Tongue (tissue), 1 donor: ENCODE measurements at regions not wholly inside any gene's neighbourhood (a gene's known extent, or its start where the extent isn't known, plus 50 kb on each side); places are given as distances from the start of the nearest gene placed in this dataset.

ENCODE experiments used
- DNase-seq: peaks from one replicate; pipeline ENCODE4 v3.0.0-alpha.2; 2015

DNA sequence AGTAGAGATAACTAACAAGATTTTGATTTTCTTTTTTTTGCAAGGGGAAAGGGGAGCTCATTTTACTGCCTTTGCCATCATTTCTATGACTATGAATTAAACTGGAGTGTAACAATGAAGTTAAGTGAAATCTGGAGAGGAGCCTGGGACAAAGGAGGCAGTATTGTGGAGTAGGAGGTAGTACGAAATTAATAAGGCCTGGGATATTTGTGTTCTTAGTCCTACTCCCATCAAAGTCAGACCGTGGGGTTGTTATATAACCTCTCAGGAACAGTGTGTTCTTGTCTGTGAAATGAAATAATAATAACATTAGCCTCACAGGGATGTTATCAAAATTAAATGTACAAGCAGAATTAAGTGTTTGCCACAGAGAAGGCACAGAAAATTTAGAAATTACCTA lies 204.3 kb upstream of the EMCN start:
- DNase-seq = no peak

DNA sequence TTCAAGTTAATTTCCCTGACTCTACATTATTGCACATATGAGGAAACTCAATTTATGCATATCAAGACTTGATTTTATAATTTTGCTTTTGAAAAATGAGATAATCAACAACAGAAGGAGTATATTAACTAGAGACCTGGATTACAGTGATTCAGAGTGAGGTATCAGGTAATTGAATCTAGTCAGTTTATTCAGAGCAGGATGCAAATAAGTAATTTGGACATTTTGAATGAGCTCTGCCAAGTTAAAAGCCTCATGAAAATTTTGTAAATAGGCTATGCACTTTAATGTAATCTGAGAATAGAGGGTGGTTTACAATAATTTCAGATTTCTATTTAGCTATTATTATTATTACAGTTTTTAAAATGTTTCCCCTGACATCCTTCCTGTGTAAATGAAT lies 203.7 kb upstream of the EMCN start:
- DNase-seq = no peak

DNA sequence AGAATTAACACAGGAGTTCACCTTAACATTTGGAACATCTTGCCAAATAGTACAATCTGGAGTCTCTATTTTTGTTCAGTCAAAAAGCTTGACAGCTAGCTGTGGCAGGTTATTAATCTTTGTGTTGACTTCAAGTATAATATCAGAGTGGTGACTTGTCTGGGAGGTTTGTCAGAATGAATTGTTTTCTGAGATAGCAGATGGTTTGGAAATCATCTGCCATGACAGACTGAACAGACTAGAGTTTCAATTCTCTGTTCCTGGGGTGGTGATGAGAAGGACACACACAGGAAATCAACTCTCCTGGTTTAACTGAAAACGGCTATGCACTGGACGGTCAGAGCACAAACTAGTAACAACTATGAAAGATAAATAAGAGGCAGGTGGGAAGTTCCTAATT lies 203.3 kb upstream of the EMCN start:
- no peak for DNase-seq

DNA sequence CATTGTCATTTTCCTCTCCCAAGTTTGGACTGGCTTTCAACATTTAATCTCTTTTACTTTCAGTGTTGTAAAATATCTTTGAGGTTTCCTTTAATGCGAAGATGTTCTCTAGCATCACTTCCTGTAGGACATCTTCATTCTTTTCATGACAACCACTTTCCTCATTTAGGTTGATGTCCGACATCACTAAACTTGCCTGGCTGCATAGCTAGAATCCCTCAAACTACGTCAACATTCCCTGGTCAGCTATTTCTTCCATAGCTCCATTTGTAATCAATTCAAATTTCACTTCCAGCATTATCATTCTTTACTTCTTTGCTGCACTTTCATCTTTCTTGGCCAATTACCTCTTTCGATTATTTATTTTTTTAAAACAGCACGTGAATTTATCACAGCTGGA lies 198.6 kb upstream of the EMCN start:
- DNase-seq = no peak

DNA sequence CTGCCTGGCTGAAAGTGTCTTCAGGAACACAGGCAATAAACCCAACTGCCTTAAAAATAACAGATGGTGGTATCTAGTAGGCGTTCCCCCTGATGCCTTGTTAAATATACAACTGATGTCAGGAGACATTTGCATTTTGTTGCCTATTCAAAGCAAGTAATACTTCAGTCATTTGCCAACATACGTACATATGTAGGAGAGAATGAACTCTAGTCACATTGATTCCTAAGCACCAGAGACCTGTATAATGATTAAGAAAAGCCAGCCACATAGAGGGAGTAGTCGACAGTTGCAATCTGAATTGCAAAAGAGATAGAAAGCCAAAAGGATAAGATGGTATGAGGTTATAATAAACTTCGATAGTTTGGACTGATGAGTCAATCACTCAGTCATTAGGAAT lies 191.0 kb upstream of the EMCN start:
- DNase-seq = no peak

DNA sequence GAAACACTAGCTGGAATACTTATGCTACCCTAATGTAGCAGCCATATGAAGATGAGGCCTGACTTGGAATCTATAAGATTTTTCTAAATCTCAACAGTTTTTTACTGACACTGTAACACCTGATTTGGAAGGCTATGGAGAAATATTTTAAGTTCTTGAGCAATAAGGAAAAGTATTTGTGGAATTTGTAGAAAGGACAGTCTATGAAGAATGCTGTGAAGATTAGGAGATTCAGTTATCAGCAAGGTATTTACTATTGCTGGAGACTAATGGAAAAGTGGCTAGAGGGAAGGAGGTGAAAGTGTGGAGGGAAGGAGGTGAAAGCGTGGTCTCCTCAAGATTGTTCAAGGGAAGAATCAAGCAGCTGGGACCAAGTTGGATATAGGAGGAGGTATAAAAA lies 190.0 kb upstream of the EMCN start:
- DNase-seq = no peak

DNA sequence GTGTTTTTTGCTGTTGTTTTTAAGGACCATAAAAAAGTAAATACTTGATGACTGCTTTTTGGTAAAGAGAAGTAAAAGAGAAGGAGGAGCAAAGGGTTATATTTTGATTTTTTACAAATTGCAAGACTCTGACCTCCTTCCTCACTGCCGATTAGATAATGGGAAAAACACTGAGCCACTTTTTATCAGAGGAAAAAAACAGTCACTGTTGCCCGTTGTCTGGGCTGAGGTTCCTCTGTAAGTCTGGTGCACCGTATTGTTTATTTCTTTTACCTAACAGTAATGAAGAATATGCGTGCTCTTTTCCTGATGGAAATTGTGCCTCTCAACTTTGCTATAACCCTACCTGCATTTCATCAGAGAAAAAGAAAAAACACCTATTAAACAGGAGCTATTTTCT lies 178.7 kb upstream of the EMCN start:
- no peak for DNase-seq

DNA sequence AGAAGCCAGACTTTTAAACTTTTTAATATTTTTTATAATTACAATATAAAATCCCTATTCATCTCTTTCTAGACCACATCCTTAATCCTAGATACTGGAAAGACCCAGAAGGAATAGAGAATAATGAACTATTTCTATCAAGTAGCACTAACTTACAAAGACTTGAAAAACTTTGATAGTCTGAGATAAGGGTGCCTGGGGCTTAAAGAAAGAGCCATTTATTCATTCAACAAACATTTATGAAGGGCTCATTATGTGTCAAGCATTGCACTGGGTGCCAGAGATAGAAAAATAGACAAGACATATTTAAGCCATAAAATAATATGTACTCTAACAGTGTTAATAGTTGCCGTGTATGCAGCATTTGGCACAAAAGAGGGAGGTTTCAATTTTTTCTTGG lies 178.0 kb upstream of the EMCN start:
- no peak for DNase-seq

DNA sequence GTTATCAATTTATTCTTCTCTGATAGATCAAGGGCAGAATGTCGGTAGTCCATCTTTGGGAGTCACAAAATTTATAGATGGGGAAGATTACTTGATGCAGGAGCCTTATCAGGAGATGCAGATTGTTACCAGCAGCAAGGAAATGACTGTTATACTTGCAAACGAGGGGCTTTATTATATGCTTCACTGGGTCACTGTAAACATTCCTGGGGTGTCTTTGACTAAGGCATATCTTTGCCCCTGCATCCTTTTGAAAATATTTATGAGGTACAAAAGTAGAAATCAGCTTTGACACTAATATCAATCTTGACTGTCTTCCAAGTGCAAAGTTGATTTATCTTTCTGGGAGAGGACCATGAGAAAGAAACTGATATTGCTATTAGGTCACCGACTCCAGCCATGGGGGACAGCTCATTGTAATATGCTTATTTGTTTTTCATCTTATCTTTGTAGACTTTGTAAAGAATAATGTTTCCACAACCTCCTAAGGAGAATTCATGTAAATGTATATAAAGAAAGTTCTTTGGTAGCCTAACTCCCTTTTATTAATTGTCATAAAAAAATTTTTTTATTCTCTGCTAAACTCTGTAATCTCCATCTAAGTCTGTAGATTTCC lies 177.3 kb upstream of the EMCN start:
- no peak for DNase-seq

DNA sequence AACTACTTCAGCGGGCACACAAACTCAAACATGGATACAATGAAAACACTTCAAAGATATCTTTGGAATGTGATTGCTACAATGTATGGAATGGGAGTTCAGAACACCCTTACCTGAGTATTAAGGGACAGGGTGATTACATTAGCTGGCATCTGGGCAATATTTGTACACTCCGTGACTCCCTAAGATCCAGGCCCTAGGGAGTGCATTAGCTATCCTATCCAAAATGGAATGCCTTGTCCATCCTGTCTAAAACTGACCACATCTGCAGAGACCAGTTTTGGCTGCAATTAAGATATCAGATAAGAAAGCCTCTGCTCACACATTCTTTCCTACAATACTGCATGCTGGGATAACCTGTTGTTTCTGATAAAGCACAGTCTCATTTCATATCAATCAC lies 176.6 kb upstream of the EMCN start:
- DNase-seq = no peak

DNA sequence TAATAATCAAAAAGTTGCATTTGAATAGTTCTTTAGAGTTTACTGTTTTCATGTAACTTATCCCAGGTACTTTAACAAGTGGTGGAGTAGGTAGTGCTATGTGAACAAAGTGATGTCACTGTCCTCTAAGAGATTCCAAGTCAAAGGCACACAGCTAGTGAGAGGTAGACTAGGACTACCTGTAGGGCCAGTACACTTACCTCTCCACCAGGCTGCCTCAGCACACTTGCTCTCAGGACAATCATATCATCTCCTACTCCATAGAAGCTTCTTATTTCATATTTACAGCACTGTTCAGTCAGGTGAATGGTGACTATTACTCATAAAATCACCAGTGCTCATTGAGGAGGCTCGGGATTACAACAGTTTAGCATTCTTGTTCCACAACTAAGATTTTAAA lies 173.0 kb upstream of the EMCN start:
- no peak for DNase-seq

DNA sequence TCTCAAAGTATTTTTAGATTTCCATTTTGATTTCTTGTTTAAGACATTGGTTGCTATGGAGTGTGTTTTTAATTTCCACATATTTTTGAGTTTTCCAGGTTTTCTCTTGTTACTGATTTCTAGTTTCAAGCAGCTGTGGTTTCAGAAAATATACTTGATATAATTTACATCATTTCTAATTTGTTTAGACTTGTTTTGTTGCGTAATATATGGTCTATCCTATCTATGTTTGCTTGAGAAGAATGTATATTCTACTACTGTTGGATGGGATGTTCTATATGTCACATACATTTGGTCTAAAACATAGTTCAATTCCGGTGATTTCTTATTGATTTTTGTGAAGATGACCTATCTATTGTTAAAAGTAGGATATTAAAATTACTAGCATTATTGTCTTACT lies 170.5 kb upstream of the EMCN start:
- no peak for DNase-seq

DNA sequence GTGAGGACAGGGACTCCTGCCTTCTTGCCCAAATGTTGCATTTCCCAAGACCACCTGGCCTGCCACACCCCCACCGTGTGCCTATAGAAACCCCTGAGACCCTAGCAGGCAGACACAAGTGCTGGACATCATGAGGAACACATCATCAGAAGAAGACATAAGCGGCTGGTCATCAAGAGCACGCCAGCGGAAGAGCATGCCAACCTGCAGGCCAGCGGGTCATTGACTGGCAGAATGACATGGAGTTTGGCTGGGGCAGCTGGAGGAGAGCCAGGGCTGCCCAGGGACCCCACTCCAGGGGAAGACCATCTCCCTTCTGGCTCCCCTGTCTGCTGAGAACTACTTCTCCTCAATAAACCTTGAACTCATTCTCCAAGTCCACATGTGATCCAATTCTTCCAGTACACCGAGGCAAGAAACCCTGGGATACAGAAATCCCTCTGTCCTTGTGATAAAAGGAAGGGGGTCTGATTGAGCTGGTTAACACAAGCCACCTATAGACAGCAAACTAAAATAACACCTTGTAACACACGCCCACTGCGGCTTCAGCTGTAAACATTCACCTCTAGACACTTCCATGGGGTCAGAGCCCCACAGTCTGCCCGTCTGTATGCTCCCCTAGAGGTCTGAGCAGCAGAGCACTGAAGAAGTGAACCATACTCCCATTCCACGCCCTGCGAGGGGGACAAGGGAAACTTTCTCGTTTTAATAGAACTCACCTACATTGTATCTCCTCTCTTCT lies 164.8 kb upstream of the EMCN start:
- no peak for DNase-seq

DNA sequence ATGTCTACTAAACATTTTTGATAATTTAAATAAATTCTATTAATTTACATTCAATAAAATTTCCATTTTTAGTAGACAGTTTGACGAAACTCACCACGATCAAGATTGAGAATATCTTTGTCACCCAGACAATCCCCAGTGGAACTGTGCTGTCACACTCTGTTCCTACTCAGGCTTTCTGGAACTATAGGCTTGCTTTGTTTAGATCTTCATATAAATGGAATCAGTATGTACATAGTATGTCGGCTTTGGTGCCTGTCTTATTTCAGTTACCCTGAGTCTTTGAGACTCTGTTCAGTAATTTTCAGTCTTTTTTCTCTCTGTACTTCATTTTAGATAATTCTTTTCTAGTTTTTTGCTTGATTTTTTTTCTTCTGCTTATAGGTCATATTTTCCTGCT lies 163.5 kb upstream of the EMCN start:
- no peak for DNase-seq

DNA sequence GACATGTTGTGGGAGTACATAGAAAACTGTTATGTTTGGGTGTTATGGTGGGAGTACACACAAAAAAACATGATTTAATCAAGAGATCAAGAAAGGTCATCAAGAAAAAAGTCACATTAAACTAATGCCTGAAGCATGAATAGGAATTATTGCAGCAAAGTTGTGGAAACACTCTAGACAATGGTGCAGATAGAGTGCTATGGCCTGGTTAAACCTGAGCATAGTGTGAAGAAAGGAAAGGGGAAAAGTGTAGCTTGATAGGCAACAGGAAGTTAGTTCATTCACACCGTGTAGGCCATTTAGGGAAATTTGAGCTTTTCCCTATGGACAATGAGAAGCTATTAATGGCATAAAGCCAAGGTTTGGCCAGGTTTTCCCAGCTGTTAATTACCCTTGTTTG lies 162.1 kb upstream of the EMCN start:
- DNase-seq = peak; percentile 2

DNA sequence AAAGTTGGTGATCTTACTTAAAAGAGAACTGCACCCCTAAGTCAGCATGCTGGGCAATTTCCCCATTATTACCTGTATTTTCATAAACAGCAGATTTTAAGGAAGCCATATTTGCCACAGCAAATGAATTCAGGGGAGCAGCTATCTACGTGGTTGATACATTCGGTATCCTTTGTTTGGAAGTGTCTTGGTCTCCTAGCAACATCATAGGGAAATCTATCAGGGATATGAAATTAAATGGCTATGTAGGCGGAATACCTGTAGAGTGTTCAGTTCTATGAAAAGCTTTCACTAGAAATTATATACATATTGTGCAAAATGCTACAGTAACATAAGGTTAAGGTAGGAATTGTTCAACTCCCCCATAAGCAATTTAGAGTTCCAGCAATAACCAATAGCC lies 157.2 kb upstream of the EMCN start:
- DNase-seq = no peak

DNA sequence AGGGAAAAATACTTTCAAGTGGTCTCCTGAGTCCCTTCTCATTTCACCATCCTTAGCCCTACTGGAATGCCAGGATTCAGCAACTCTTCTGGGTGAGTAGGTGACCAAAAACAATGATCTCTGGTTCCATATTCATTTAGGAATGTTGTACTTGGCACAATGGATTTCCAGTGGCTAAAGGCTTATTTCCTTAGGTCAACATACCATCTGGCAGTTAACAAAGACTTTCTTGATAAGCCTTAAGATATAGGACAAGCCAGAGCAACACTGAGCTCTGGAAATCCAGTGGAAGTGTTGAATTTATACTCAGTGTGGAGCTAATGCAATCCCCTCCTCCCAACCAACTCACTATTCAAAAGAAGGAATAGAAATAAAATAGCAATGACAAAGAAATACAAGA lies 139.4 kb upstream of the EMCN start:
- DNase-seq = no peak

DNA sequence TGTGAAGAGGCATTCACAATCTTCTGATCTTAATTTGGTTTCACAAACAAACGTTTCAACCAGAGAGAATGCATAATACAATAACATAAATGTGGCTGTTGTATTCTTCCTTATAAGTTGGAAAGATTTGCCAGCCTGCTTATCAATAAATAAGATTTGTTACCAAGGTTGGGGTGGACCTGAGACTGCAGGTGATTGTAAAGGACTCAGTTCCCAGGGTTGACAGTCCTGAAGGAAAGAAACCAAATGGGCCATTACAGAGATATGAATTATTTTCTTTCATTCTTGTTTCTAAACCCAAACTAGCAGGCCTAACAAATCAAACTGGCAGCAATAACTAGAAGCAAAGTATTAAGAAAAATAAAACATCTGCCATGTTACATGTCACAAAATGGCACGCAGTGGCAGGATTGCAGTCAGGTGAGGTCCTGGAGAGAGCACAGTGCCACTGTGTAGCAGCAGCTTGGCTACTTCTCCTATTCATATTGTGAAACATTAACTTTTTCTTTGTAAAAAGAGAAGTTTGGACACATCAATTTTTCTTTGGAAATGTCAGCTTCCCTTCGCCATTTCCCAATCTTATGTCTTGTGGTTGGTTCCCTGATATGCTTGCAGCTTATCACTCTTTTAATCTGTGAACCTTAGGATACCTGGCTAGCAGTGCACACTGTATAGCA lies 133.8 kb upstream of the EMCN start:
- DNase-seq = no peak

DNA sequence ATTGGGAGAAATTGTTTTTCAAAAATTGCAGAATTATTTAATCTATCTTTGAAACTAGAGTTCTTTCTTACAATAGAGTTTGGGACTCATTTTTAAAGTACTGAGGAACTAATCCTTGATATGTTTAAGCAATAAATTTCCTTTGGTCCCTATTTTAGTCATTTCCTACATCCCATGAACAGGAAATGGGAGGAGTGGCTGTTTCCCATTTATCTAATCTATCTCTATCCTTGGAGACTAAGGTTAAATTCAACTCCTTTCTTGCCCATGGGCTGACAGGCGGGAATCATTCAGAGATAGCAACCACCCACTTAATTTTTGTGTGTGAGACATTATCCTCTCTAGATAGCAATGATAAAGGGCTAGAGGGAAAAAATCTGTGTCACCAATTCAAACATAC lies 131.6 kb upstream of the EMCN start:
- DNase-seq = no peak

DNA sequence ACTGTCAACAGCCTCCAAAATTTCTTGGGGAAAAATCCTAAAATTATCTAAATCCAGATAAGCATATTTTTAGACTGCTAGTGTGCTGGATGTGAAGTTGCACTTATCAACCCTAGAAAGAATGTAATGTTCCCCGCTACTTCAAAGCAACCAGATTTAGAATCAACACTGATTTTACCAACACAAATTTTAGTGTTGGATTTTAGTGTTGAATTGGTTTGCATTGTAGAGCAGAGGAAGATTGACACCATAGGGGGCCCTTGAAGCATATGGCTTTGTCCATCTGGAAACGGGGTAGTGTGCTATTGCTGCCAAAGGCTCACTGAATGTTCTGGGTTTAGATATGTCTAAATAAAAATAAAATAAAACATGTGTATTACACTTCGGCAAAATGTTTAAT lies 126.3 kb upstream of the EMCN start:
- DNase-seq = no peak

DNA sequence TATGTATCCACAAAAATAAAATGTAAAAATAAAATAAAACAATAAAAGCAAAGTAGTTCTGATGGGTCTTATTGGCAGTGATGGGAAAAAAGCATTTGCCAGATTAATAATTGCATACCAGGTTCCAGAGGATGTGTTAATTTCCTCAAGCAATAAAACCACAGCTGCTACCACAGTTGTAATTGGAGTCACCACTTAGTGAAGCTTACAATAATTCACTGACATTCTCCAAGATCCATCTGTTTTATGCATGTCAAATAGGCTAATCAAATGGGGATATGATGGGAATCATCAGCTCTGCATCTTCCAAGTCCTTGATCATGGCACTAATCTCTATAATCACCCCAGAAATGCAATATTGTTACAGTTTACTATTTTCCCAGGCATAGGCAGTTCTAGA lies 123.5 kb upstream of the EMCN start:
- peak; percentile 77 for DNase-seq

DNA sequence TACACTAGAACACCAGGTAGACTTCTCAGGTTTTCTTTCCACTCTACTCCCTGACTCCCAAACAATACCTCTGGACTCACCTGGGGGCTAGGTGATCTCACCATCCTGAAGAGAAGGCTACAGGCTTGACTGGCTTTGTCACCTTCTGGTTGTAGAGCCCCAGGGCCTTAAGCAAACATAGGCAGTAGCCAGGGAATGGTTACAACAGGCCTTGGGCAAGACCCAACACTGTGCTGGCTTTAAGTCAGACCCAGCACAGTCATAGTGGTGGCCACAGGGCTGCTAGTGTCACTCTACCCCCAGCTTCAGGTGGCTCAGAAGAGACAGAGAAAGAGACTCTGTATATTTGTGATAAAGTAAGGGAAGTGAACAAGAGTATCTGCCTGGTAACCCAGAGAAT lies 118.1 kb upstream of the EMCN start:
- no peak for DNase-seq

DNA sequence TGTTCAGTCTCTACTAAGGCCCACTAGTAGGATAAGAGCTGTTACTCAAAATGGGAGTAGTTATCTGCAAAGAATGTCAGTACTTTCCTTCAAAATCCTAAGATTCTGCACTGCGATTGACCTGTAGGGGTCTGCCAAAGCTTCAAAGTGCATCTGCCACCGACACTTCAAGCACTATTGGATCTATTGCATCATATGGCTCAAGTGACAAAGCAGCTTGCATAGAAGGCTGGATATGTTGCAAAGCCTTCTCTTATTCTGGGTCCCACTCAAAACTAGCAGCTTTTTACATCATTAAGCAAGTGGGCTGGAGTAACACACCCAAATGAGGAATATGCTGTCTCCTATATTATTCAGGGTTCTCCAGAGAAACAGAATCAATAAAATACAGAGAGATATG lies 115.4 kb upstream of the EMCN start:
- DNase-seq = no peak

DNA sequence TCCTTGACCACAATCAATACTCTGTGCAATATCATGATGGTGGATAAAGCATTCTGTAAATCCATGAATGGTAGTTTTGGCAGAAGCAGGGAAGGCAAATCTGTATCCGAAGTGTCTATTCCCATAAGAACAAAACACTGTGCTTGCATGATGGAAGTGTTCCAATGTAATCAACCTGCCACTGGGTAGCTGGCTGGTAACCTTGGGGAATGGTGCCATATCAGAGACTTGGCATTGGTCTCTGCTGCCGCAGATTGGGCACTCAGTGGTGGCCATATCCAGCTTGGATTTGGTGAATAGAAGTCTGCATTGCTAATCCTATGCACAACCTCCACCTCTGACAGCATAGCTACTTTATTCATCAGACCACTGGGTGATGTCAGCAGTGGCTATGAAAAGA lies 114.3 kb upstream of the EMCN start:
- no peak for DNase-seq
